GM21423 (cell line): ENCODE measurements at regions not wholly inside any gene's neighbourhood (a gene's known extent, or its start where the extent isn't known, plus 50 kb on each side); places are given as distances from the start of the nearest gene placed in this dataset.
A peak's percentile ranks its signal among the peaks of the same experiment; 100 is the strongest.
"Not testable (repeated sequence)": the region's sequence is repeated elsewhere in the genome, so short reads cannot be mapped to it uniquely, and the experiment has no call there.

Source experiments
- ATAC-seq: cut with Tn5 transposase; IDR thresholded peaks from one replicate; pipeline ENCODE4 v1.9.1; 2021; ENCODE audit warnings: mild to moderate bottlenecking, moderate library complexity; ENCODE audit not compliant: unreplicated experiment

DNA sequence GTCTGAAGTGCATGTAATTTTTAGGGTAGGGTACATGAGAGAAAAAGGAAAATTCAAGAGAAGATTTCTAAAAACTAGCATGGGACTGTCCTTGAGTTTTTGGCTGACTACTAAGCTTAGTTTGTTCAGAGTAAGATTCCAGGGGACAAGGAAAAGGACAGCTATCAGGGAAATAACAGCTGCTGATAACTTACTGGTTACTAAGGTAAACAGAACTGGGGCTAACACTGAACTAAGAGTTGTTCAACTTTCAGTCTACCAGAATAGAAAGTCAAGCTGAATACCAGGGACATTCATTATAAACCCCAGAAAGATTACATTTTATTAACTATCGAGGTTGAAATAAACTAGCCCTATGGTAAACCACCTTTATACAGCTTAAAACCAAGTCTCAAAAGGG, 261.8 kb upstream of the CYRIA start:
- ATAC-seq: no peak

DNA sequence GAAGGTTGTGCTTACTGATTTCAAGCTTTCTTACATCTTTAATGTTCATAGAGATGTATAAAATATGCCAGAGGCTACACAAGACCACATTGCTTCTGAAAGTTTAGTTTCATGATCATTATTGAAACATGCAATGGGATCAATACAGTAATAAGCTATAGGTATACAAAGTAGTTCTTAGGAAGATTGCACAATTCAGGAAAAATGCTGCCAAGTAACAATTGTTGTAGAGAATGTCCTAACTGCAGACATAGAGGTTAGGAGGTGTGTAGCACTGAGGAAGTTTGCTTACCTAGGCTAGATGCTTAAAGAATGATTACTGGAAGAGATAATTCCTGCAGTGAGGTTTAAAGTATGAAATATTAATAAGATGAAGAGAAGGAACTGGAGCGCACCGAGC, 259.5 kb upstream of the CYRIA start:
- ATAC-seq: no peak

DNA sequence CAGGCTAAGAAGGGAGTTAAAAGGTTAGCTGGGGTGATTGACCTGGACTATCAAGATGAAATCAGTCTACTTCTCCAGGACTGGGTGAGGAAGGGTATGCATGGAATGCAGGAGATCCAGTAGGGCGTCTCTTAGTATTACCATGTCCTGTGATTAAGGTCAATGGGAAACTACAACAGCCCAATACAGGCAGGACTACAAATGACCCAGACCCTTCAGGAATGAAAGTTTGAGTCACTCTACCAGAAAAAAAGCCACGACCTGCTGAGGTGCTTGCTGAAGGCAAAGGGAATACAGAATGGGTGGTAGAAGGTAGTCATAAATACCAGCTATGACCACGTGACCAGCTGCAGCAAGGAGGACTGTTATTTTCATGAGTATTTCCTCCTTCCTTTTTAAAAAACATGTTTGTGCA, 249.7 kb upstream of the CYRIA start:
- ATAC-seq: not testable (repeated sequence)

DNA sequence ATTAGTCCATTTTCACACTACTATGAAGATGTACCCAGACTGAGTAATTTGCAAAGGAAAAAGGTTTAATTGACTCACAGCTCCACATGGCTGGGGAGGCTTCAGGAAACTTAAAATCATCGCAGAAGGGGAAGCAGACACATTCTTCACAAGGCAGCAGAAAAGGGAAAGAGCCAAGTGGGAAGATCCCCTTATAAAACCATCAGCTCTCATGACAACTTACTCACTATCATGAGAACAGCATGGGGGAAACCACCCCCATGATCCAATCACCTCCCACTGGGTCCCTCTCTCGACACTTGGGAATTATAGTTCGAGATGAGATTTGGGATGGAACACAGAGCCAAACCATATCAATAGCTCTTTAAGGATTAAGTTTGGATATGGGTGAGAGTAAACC, 246.1 kb upstream of the CYRIA start:
- ATAC-seq: no peak

DNA sequence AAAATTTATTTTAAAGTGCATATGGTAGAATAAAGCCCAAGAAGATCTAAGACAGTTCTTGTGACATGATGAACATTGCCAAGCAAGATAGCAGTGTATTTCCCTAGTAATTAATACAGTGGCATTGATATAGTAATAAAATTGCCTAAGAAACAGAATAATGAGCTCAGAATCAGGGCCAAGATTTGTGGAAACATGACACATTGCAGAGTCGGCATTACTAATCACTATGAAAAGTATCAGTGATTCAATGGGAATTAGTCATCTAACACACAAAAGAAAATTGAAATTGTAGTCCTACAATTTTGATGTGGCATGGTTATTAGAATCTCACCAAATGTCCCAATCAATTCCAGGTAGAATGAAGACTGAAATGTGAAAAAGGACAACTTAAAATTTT, 243.0 kb upstream of the CYRIA start:
- no peak for ATAC-seq

DNA sequence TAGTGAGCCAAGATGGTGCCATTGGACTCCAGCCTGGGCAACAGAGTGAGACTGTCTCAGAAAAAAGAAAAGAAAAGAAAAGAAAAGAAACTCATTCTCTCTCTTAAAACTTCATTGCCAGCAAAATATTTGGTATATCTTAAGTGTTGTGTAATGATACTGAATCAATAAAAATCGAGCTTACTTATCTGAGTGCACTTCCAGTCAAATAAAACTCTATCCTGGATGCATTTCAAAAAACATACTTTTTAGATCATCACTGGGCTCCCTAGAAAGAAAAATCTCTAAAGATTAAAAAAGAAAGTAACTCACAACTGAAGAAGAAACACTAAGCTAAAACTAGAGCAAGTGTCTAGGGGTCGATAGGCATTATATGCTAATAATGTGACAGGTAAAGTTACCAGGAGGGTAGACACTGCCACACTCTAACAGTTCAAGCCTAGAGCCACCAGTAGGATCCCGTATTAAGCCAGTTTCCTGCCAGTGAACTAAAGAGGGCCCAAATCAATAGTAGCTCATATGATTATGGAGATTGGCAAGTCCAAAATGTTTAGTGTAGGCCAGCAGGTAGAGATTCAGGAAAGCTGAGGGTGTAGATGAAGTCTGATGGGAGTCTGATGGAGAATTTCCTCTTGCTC, 242.1 kb upstream of the CYRIA start:
- no peak for ATAC-seq

DNA sequence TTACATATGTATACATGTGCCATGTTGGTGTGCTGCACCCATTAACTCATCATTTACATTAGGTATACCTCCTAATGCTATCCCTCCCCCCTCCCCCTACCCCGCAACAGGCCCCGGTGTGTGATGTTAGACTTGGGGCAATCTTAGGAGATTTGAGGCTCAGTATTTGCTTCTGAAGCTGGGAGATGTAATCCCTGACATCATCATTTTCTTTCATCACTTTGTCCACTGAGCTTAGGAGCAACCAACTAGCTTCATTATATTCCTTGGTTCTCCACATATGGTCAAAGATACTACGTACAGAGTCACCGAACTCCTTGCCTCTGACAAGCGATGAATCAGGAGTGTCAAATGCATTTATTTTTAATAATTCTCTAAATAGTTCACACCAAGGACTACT, 239.7 kb upstream of the CYRIA start:
- not testable (repeated sequence) for ATAC-seq

DNA sequence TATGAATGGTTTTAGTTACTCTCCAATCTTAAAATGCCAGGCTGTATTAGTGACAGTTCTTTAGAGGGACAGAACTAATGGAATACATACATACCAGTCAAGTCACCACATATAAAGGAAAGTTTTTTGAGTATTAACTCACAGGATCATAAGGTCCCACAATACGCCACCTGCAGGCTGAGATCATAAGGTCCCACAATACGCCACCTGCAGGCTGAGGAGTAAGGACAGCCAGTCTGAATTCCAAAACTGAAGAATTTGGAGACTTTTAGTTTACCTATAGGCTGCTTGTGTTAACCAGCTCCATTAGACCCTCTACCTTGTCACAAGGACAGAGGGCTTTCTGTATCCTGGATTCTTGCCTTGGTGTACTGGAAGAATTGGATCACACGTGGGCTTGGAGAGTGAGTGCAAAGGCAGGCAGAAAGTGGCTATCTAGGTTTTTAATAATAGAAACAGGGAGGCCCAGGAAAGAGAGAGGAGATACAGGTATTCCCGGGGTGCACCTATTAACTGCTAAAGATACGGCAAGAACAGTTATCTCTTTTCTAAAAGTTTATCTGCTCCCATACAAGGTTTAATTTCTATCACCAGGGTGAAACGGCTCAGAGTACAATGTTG, 234.9 kb upstream of the CYRIA start:
- peak; percentile 87 for ATAC-seq

DNA sequence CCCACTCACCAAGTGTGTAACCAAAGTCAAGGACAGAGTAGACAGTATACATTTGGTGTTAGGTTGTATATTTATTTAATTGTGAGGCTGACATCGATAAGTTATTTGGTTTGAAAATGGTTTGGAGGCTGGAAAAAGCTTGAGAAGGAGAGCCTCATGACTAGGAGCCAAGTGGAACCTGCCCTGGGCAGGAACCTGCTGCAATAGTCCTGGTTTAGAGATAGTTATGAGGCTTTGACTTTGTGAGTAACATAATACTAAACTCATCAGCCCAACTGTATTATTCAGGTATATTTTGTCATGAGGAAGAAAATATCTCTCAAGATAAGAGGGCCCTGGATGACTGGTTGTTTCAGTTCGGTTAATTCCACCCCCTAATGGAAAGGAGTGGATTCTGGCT, 234.3 kb upstream of the CYRIA start:
- ATAC-seq: peak; percentile 15

DNA sequence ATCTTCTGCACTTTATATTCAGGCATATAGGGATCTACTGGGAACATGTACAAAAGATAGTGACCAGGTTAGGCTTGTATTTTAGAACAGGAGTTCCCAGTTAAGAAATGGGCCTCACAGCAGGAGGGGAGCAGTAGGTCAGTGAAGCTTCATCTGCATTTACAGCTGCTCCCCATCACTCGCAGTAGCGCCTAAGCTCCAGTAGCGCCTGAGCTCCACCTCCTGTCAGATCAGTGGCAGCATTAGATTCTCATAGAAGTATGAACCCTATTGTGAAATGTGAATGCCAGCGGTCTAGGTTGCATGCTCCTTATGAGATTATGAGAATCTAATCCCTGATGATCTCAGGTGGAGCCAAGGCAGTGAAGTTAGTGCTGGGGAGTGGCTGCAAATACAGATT, 224.4 kb upstream of the CYRIA start:
- ATAC-seq: no peak

DNA sequence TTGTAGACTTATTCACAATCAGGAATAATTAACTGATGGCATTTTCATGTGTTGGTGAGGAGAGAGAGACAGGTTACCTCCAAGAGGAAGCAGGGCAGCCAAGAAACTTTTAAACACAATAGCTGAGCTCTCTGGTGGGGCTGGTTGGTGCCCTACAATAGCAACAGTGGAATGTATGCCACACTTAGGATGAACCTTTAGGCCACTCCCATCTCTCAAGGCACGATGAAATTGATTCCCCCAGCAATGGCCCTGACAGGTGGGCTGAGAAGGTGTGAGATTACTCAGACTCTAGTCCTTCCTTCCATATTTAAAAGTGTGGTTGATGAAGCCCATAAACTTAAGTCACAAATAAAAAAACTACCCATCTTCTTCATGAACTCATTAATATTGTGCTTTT, 219.4 kb upstream of the CYRIA start:
- ATAC-seq: no peak

DNA sequence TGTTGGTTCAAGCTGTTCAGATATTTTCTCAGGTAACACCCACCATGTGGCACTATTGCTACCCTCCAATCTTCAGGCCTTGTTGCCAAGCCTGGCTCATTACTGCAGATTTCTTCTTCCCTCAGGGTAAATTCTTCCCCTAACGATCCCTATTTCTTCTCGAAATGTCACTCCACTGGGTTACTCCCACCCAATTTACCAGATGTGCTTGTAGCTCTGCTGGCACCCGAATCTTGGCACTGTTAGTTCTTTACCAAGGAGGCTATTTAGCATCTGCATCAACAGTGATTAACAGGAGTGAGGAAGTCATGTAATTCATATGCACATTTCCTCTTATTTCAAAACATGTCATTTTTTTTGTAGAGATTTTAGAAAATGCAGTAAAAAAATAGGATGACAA, 217.1 kb upstream of the CYRIA start:
- ATAC-seq: no peak

DNA sequence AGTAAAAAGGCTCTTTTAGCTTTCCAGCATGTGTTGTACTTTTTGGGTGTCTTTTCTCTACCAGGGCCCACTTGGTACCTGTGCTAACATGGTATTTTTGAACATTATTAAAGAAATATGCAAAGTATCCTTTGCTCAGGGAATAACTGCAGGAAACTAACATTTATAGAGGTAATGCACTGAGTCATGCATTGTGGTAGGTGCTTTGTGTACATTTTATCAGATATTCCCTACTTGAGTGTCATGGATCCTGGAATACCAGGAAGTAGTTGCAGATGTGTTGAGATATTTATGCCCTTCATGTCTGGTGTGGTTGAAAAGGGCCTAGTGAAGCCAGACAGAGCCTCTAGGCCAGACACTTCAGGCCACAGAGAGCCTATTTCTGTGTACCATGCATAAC, 215.5 kb upstream of the CYRIA start:
- no peak for ATAC-seq

DNA sequence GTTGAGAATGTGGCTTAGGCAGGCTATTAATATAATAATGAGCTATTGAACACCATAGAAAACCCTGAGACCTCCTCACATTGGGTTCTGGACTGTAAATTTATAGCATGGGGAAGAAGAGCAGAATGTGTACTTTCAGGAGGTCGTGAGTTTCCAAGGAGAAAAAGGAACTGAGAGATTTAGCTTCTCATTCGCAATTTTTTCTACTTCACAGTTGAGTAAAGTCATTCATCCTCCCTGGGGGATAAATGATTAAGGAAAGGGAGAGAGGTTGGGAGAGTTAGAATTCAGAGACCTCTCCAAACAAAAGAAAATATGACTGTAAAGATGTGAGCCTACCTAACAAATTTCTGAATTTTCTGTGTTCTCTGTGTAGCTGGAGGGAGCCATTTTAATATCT, 205.8 kb upstream of the CYRIA start:
- no peak for ATAC-seq

DNA sequence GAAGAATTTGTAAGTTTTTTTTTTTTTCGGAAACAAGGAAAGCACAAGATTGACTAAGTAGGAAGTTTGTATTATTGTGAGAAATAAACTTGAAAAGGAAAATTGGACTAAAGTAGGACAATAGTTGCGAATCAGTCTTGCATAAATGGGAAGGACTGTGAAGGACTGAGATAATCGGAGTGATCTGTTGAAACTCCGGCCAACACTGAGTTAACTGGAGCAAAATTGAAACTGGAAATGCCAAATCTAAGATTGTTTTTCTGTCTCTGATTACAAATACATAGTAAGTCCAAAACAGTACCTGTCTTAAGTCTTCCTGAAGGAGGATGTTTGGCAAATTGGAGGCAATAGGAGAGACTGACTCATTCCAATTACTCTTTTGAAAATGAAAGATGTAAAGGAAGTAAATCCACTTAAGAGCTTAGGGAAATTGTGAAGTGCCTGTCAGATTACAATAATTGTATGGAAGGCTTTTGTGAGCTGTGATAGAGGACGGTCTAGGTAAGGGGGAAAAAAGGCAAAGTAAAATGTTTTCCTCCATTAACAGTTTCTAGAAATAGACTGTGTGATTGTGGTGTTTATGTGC, 204.9 kb upstream of the CYRIA start:
- ATAC-seq: no peak

DNA sequence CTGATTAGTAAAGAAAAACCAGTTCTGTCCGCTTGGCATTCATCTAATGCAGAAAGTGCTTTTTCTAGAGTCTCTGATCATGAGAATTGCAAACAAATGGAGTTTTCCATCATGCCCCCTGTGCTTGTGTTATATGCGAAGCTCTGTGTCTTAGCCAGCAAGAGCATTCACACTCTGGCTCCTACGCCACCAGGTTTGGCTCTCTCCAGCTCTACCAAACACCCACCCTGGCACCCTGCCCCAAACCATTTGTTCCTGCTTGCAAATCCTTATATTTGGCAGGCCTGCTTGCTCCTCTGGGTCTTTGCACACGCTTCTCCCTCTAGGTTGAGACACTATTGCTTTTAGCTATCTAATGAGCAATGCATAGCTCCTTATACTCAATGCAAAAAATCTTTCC, 204.1 kb upstream of the CYRIA start:
- ATAC-seq: no peak

DNA sequence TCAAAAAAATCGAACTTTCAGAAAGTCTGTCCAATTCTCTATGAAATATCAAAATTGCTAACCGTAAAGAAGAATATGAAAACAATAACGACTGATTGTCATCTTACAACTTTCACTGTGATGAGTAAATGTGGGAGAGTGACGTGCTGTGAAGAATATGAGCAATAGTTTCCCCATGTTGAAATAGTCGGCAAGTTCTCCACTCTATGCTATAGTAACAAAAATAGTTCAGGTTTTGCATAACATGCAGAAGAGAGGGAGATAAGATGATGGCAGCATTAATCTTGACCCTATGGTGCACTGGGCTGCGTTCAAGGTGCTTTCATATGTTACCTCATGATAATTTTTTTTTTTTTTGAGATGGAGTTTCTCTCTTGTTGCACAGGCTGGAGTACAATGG, 196.8 kb upstream of the CYRIA start:
- no peak for ATAC-seq

DNA sequence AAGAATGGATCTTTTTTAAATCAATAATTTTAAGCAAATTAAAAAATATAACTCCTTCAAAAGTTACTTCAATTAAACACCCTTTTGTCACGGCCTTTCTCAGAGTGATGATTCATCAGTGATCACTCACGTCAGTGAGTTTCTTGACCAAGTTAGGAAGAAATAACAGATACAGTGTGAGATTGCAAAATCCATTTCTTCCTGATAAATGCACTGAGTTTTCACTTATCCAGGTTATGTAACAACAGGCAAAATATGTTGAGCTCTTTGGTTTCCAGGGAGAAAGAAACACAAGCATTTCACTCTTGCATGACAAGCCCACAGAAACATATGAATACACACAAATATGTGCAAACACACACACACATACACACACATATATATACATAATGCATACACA, 195.9 kb upstream of the CYRIA start:
- no peak for ATAC-seq

DNA sequence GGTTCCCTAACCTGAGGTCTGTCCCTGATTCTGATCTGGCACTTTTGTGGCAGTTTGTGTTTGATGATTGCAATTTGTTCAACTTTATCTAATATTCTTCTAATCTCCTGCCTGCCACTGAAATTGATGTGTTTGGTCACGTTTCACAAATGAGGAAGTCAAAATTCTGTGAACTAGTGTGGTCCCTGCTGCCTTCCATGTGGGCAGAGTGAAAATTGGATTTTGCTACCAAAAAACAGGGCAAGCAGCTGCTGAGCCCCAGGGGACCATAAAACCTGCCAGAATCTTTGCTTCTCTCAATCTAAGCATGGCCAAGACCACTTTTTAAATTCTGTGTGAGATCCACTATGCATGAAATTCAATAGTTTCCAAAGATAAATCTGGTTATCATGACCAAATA, 195.5 kb upstream of the CYRIA start:
- no peak for ATAC-seq

DNA sequence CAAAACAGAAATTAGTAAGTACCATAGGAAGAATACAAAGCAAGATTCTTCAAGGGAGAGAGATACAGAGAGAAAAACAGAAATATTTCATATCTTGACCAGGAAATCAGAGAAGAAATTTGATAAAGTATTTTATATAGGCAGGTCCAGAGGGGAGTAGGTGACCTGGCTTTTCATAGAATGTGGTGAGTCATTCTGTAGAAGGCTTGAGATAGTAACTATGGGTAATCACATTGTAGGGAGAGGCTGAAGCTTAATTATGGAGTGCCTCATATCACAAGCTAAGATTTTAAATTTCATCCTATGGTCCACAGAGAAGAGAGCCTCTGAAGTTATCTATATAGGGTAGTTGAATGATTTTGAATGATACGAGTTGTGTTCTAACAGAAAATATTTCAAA, 195.0 kb upstream of the CYRIA start:
- no peak for ATAC-seq

DNA sequence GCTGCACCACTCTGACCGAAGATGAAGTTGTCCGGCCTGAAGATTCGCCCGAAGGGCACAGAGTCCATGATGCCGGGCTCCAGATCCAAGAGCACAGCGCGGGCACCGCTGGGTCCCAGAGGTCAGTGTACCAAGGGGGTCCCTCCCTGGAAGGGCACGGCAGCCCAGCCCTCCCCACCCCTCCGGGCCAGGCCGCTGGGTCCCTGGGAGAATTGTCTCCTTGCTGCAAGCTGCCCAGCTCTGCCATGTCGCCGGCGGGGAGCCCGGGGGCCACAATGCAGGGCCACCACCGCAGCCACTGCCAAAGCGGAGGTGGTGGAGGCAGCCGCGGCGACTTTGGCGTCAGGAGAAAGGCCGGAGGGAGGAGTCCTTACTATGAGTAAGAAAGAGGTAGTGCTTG, 189.5 kb upstream of the CYRIA start:
- ATAC-seq: no peak

DNA sequence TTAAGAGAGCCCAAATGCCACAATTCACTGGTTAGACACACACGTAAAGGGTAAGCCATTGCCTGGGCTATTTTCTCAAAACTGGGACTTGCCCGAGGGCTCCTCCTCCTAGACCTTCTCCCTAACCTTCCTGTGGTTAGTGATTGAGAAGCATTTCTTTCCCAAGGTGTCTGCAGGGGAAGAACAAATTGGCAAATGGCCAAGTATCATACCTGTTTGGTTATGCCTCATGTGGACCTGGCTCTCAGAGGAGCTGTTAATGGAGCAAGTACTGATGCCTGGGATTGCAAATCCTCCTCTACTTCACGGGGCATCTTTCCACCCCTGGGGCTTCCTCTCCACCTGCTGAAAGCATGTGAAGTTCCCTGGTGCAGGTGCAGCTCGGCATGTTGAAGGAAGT, 187.5 kb upstream of the CYRIA start:
- no peak for ATAC-seq

DNA sequence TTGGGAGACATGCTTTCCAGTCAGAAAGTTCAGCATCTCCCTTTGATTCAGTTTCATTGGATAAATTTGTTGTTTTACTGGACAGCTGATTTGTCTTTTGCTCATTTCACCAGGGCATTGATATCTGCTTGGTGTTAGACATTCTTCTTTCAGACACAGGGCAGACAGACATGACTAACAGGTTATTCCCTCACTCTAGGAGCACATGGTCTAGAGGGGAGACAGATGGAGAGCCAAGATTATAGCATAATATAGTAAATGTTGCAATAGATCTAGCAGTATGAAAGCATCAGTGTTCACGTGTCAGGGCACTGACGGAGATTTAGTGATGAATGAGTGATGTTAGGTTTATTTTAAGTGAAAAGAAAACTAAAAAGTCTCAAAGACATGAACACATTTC, 187.0 kb upstream of the CYRIA start:
- ATAC-seq: no peak
